ENCODE measurements at regions not wholly inside any gene's neighbourhood (a gene's known extent, or its start where the extent isn't known, plus 50 kb on each side); places are given as distances from the start of the nearest gene placed in this dataset.
"Not testable (repeated sequence)": the region's sequence is repeated elsewhere in the genome, so short reads cannot be mapped to it uniquely, and the experiment has no call there.

DNA sequence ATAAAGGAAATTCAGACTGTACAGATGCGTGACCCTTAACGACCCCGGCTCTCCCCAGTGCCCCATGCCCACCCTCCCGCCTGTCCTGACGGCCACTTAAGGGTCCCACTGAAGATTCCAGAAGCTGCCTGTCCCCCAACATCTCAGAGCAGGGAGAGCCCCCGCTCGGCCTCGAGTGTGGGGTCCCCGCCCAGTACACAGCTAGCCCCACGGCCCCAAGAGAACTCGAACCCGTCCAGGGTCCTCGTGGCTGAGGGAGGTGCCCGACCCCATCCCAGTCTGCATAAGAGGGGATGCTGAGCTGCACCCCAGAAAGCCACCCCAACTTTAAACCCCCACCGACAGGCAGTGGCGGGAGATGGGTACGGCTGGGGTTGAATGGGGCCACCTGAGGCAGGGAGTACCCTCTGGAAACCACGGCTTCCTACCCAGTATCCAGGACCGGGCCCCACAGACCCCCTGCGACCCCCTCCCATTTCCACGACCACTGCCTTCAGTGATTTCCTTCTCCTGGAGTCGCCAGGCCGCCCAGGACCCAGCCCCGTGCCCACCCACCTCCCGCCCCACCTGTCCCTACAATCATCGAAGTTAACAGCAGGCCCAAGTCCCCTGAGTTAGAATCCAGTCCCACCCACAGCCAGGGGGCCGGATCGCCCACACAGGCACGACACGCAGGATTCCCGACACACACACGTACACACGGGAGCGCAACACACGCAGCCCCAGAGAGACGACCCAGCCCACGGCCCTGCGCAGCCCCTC is 177.7 kb downstream of the SPATA31A1 start:
- TF ChIP-seq POLR2AphosphoS5 (IDR thresholded peaks at IDR 0.05; ENCODE audit: low read length); SMC3 (IDR thresholded peaks at IDR 0.05; ENCODE audit: borderline replicate concordance, low read length); ZNF622 (IDR thresholded peaks at IDR 0.05); EZH2 (IDR thresholded peaks at IDR 0.05; ENCODE audit: borderline replicate concordance, control insufficient read depth, low read depth, low read length): not testable (repeated sequence)
- TF ChIP-seq, protein P1, sequence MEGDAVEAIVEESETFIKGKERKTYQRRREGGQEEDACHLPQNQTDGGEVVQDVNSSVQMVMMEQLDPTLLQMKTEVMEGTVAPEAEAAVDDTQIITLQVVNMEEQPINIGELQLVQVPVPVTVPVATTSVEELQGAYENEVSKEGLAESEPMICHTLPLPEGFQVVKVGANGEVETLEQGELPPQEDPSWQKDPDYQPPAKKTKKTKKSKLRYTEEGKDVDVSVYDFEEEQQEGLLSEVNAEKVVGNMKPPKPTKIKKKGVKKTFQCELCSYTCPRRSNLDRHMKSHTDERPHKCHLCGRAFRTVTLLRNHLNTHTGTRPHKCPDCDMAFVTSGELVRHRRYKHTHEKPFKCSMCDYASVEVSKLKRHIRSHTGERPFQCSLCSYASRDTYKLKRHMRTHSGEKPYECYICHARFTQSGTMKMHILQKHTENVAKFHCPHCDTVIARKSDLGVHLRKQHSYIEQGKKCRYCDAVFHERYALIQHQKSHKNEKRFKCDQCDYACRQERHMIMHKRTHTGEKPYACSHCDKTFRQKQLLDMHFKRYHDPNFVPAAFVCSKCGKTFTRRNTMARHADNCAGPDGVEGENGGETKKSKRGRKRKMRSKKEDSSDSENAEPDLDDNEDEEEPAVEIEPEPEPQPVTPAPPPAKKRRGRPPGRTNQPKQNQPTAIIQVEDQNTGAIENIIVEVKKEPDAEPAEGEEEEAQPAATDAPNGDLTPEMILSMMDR (IDR thresholded peaks at IDR 0.05 in 2 of 3, conservative IDR thresholded peaks at IDR 0.05 in 1 of 3; ENCODE audit: control insufficient read depth in 2 of 3, extremely low read depth in 1 of 3, insufficient read depth in 1 of 3, low read depth in 3 of 3, low read length in 3 of 3) = not testable (repeated sequence)
- TF ChIP-seq, protein P2, sequence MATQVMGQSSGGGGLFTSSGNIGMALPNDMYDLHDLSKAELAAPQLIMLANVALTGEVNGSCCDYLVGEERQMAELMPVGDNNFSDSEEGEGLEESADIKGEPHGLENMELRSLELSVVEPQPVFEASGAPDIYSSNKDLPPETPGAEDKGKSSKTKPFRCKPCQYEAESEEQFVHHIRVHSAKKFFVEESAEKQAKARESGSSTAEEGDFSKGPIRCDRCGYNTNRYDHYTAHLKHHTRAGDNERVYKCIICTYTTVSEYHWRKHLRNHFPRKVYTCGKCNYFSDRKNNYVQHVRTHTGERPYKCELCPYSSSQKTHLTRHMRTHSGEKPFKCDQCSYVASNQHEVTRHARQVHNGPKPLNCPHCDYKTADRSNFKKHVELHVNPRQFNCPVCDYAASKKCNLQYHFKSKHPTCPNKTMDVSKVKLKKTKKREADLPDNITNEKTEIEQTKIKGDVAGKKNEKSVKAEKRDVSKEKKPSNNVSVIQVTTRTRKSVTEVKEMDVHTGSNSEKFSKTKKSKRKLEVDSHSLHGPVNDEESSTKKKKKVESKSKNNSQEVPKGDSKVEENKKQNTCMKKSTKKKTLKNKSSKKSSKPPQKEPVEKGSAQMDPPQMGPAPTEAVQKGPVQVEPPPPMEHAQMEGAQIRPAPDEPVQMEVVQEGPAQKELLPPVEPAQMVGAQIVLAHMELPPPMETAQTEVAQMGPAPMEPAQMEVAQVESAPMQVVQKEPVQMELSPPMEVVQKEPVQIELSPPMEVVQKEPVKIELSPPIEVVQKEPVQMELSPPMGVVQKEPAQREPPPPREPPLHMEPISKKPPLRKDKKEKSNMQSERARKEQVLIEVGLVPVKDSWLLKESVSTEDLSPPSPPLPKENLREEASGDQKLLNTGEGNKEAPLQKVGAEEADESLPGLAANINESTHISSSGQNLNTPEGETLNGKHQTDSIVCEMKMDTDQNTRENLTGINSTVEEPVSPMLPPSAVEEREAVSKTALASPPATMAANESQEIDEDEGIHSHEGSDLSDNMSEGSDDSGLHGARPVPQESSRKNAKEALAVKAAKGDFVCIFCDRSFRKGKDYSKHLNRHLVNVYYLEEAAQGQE (IDR thresholded peaks at IDR 0.05; ENCODE audit: low read depth, low read length) = not testable (repeated sequence)

Measured in GM12878 (cell line).